Stimulated activated CD4-positive, alpha-beta T cell treated with anti-CD3 and anti-CD28 coated beads, Interleukin-2, amount 100 ng/mL, for 48 hours (primary cell): ENCODE measurements at regions not wholly inside any gene's neighbourhood (a gene's known extent, or its start where the extent isn't known, plus 50 kb on each side); places are given as distances from the start of the nearest gene placed in this dataset.

Experiments
- DNase-seq, 2 donors: peaks; one replicate each; pipeline ENCODE4 v3.0.0-alpha.2; 2020

- DNase-seq = no peak
Measured at GRCh38 chr12:61857968-61858367, 402.2 kb upstream of the USP15 start.

- DNase-seq = no peak
Measured at GRCh38 chr12:61860451-61860850, 399.8 kb upstream of the USP15 start.

- DNase-seq = no peak
Measured at GRCh38 chr12:61862986-61863385, 397.2 kb upstream of the USP15 start.

GRCh38 chr12:61863811-61864210 is 396.4 kb upstream of the USP15 start:
- DNase-seq = no peak

GRCh38 chr12:61869796-61870195 is 390.4 kb upstream of the USP15 start:
- no peak for DNase-seq

- no peak for DNase-seq
Measured at GRCh38 chr12:61870658-61871484, 389.3 kb upstream of the USP15 start.

GRCh38 chr12:61871485-61871810 is 388.8 kb upstream of the USP15 start:
- no peak for DNase-seq

GRCh38 chr12:61879229-61879628 is 381.0 kb upstream of the USP15 start:
- DNase-seq = no peak

- no peak for DNase-seq
Measured at GRCh38 chr12:61880186-61880585, 380.0 kb upstream of the USP15 start.

GRCh38 chr12:61891632-61892031 is 368.6 kb upstream of the USP15 start:
- no peak for DNase-seq

GRCh38 chr12:61894168-61894567 is 366.0 kb upstream of the USP15 start:
- DNase-seq = no peak

- DNase-seq = no peak
Measured at GRCh38 chr12:61896436-61896835, 363.8 kb upstream of the USP15 start.

- DNase-seq = no peak
Measured at GRCh38 chr12:61902403-61902802, 357.8 kb upstream of the USP15 start.

- DNase-seq = no peak
Measured at GRCh38 chr12:61911113-61911512, 349.1 kb upstream of the USP15 start.

- DNase-seq = no peak
Measured at GRCh38 chr12:61915420-61915819, 344.8 kb upstream of the USP15 start.

- no peak for DNase-seq
Measured at GRCh38 chr12:61916831-61917230, 343.4 kb upstream of the USP15 start.

- no peak for DNase-seq
Measured at GRCh38 chr12:61919686-61920085, 340.5 kb upstream of the USP15 start.

GRCh38 chr12:61920230-61920629 is 340.0 kb upstream of the USP15 start:
- no peak for DNase-seq

GRCh38 chr12:61923152-61923551 is 337.1 kb upstream of the USP15 start:
- DNase-seq = no peak

GRCh38 chr12:61934564-61934963 is 325.6 kb upstream of the USP15 start:
- DNase-seq = no peak

- DNase-seq = no peak
Measured at GRCh38 chr12:61939977-61940376, 320.2 kb upstream of the USP15 start.

- DNase-seq = no peak
Measured at GRCh38 chr12:61956545-61956944, 303.7 kb upstream of the USP15 start.

GRCh38 chr12:61974461-61974860 is 285.7 kb upstream of the USP15 start:
- DNase-seq = no peak

GRCh38 chr12:61985830-61986229 is 274.4 kb upstream of the USP15 start:
- no peak for DNase-seq

GRCh38 chr12:61987173-61987572 is 273.0 kb upstream of the USP15 start:
- no peak for DNase-seq
